Activated CD4-positive, alpha-beta T cell treated with anti-CD3 and anti-CD28 coated beads for 48 hours (primary cell): ENCODE measurements at regions not wholly inside any gene's neighbourhood (a gene's known extent, or its start where the extent isn't known, plus 50 kb on each side); places are given as distances from the start of the nearest gene placed in this dataset.
A peak's percentile ranks its signal among the peaks of the same experiment; 100 is the strongest.

Source experiments
- DNase-seq: peaks from one replicate; pipeline ENCODE4 v3.0.0-alpha.2; 2020

DNA sequence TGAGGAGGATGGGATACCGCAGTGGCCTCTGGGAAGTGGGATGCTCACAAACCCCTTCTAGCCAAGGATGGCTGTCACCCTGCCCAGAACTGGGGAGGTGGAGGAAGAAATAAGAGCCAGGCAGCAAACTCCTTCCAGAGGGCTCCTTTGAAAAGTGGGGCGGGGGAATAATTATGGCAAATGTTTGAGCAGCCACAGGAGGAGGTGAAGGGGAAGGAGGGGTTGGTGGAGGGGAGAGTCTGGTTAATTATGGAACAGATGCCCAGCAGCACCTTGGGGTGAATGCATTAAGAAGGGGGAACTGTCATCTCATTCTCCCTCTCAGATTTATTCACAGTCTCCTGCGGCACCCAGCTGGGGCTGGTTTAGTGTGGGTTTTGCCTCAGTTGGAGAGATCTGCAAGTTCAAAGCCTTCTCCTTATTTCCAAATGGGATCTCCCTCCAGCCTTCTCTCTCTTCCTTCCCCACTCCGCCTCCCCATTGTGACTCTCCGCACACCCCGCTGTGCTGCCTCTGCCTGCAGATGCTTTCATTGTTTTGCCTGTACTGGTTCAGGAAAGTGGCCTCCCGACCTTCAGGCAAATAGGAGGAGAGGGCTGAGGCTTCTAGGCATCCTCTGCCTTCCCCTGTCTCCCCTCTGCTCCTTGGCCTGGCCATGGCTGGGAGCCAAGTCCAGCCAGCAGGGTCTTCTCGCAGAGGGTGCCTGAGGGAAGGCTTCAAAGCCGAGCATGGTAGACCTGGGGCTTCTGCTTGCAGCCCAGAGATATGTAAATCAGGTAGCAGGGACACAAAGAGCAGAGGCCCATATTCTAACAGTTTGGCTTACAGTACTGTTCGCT, 457.2 kb upstream of the MEX3C start:
- no peak for DNase-seq

DNA sequence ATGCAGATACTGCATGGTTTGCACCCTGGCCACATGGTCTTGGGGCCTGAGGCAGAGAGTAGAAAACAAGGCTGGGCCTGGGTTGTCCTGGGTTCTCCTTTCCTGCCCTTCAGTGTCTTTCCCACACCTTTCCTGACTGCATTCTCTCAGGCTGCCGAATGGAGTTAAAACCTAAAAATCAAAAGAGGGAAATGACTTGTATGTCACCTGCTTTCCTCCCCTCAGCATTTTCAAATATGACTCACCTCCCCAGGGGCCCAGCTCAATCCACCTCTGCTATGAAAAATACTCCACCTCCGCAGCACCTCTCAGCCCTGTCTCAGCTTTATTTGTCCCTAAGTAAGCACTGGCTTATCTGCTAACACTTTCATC, 457.8 kb upstream of the MEX3C start:
- no peak for DNase-seq

DNA sequence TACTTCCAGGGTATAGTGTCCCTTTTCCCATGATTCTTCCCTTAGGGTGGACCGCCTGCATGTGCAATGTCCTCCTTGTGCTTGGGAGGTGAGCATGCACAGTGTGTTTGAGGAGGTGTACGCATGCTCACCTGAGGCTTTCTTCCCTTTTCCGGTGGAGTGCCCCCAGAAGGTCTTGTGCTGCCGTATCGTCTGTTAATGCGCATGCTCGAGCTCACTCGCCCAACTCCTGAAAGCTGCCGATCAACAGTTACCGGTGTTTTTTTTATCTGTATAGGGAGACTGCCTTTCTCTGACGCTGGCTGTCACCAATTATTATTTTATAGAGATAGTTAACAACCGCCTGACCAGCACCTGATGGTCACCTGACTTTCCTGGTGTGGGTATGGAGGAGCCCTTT, 458.8 kb upstream of the MEX3C start:
- DNase-seq, result no peak

DNA sequence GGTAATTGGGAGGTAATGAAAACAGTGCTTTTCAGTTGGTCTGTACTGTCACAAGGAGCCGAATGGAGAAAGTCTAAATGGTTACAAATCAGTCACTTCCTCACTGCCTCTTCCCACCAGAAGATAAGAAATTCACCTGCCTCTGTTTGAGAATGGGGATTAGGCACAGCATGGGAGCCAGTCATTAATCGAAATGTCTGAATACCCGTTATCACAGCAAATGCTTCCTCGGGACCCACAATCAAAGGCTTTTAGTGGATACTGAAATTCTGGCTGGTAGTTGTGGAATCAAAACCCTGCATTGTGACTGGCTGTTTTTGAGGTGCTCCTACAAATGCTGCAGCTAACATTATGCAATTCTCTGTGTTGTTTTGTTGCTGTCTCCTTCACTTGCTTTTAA, 461.0 kb upstream of the MEX3C start:
- DNase-seq, result no peak

DNA sequence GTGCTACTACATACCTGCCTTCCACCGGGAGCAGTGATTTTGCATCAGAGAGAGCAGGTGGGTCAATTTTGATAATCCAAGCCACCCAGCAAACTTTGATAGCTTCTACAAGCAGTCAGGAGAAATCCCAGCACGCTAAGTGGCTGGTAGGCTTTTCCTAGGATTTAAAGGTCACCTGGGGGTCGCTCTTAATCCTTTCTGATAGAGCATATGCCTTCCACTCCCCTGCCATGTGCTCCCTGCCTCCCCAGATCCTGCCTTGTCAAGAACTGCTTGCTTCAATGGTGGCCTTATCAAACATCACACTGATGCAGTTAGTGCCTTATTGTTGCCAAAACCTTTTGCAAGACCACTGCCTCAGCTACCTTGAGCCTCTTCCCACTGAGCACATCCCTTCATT, 462.3 kb upstream of the MEX3C start:
- DNase-seq, result no peak

DNA sequence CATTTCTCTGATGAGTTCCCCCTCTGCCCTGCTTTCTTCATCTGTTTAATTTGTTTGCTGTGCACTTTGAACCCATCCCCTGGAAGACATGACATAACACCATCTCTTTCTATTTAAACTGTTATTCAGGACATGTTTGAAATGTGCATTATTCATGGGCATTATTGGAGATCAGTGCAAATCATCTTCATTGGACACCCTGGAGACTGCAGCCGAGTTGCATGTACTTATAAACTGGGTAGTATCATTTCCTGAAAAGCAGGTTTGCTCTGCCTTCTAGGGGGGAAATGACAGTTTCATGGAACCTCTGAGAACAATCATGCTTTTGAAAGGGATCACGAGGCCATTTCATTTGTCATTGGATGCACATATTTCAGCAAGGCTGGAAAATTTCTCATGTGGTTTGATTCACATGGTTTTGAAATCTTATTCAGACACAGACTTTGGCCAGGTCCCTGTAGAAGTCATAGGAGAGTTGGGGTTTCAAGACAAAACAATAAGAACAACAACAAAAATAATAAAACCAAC, 462.8 kb upstream of the MEX3C start:
- DNase-seq, result no peak

DNA sequence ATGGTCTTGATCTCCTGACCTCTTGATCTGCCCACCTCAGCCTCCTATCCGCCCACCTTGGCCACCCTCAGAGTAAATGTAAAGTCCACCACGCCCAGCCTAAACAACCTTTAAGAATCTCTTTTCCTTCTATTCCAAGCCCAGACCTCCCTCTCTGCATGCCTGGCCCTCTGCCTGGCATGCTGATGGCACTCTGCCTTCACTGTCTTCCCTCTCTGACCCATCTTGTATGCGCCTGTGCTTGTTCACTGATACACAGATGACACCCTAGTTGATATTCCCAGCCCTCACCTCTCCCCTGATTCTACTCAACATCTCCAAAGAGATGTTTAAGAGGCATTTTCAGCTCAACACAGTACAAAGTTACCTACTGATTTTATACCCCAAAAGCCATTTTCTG, 466.8 kb upstream of the MEX3C start:
- DNase-seq, result no peak

DNA sequence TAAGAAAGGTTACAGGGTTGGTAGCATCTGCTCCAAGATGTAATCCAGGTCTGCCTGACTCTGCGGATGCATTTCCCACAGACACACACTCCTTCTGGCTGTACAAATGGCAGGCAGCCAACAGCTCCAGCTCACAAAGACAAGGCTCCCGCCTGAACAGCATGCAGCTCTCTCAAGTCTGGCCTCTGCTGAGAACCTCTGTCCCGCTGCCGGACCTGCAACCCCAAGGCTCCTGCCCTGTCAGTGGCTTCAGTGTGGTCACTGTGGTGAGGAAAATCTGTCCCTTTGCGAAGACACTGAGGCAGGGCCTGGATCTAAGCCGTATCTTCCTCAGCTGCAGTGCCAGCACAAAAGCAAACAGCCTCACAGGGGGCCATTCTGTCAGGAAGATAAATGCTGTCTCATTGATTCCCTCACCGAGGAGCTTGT, 469.3 kb upstream of the MEX3C start:
- no peak for DNase-seq

DNA sequence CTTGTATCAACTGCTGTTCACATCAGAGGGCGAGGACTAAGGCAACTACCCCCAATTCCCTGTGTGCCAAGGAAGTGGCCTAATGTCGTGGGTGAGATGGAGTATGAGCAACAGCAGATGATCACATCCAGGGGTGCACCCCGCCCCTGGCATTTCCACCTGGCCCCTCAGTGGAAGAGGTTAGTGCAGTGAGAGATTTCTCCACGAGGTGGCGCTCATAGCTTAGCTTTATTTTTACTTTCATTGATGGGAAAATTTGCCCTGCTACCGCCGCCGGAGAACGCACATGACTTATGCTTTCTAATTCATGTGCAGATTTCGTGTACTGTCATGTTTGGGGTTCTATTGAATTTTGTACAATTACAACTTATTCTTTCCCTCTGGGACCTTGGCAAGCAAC, 470.6 kb upstream of the MEX3C start:
- DNase-seq, result peak; percentile 73

DNA sequence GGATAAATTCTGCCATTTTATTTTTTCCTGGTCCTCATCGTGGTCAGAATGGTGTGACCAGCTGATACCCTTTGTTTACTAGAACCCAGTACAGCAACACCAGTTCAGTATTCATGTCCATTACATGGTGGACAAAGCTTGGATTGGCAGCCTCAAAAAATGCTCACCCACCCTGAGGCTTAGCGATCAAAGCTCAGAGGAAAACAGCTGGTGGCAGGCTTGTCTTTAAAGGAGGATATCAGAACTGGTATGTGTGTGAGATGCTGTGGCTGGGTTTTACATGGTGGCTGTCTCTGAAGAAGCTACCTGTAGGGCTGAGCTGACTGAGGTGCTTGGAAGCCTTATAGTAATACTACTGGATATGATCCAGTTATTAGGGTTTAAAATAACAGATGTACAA, 471.1 kb upstream of the MEX3C start:
- no peak for DNase-seq

DNA sequence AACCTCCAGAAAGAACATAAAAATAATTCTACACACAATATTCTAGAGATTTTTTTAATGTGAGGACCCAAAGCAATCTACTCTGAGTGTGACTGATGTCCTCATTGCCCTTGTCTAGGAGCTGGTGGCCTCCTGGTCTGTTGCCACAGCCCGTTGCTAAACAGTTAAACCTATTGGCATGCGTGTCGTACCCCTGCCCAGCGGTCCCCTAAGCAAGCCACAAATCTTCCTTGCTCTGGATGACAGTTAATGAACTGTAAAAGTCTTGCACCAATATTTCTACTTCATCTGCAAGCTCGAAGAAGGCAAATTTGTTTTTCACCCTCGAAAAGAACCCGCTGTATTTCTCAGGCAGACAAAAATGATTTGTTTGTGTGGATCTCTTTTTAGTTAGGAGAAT, 489.1 kb upstream of the MEX3C start:
- DNase-seq, result no peak

DNA sequence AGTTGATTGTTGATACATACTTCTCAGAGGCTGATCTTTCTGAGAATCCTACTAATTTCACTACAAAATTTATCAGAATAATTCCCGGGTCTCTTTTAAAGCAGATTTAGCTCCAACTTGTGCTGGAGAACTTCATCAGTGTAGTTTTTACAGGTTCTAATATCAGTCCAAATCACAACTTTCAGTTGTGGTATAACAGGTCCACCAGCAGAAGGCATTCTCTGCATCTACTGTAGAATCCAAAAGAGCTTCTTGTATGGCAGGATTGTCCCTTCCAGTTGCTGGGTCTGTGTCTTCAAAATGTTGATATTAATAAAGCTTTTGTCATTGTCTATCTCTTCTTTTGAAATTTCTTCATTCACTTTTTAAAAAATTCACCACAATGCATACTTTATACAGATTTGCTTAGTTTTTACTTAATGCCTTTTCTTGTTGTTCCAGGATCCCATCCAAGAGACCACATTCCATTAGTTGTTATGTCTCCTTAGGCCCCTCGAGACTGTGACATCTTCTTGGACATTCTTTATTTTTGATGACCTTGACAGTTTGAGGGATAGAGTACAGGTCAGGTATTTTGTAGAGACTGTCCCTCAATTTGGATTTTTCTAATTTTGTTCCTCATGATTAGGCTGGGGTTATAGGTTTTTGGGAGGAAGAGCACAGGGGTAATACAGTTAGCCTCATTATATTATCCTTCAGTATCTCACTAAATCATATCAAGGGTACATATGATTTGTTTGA, 490.5 kb upstream of the MEX3C start:
- DNase-seq, result no peak

DNA sequence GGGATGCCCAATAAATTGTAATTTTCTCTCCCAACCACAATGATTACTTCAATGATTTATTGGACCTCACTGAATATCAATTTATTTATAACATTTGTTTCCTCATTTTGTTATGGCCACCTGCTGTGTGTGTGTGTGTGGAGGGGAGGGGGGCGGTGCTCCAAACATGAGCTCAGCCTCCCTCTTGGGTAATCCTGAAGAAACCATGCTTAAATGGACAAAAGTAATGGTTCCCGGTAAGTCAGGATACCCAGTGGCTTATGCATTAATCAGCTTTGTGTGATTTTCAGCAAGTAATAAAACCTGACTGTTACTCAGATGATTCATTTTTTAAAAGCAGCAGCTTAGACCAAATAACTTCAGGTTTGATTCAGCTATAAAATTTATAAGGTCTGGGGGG, 495.1 kb upstream of the MEX3C start:
- DNase-seq, result no peak

DNA sequence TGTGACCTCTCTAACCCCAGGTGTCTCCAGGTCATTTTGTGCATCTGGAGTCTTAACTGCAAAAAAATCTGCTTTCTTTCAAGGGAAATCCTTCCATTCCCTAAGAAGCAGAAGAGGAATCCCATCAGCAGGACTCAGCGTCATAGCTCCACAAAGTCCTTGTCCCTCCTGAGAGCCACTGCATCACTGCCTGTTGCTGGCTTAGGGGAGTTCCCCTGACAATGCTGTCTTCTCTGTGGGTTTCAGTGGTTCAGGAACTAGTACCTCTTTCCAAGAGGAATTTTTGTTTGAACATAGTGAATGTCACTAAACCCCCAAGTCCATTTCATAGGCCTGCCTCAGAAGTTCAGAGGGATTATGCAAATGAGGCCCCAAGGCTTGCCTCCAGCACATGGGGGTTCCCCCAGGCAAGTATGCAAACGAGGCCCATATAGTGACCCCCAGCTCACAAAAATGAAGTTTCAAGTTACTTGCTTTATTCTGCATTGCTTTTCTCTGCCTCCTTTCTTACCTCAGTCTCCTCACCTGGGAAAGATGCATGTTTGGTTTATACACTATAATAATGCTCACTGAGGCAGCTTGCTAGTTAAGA, 513.9 kb upstream of the MEX3C start:
- DNase-seq, result no peak

DNA sequence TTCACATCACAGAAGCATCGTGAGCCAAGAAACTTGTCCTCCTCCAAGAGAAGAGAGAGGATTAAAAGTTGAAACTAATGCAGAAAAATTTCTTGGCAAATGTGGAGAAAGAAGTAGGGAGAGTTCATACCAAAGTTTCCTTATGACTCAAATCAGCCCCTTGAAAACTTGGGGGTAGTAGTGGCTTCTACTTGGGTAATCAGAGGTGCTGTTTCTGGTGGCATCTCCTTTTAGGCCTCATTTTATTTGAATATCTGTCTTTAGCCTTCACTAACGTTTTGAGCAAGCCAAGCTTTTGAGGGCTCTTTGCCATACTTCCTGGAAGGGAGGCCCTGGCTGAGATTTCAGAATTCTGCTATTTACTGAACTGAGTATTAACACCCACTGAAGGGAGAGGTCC, 515.3 kb upstream of the MEX3C start:
- no peak for DNase-seq

DNA sequence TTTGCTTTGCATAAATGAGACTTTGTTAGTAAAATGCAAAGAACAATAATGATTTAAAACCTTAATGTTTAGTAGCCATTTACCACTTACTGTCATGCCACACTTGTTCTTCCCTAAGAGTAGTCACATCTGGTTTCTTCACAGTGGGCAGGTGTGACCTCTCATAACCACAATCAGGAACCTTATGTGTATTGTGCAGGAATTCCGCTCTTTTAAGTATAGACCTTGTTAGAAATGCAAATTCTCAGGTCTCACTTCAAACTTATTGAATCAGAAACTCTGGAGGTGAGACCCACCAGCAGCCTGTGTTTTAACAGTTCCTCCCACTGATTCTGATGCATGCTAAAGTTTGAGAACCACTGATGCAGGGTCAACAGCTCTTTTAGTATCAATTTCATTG, 518.8 kb upstream of the MEX3C start:
- no peak for DNase-seq

DNA sequence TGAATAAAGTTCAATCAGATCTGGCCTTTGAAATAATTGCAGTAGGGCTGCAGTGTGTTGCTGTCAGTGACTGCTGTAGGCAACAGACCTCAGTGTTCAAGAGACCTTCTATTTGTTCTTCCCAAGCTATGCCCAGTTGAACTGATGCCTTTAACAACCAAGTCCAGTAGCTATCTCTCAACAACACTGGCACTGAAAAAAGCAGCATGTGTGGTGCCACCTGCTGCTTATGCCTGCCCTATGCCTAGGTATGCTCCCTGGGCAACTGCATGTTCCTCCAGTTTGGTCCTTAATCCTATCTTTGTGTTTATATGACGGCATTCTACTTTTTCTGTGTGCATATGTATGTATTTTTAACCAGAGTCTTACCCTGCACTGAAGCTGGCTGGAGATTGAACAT, 523.9 kb upstream of the MEX3C start:
- no peak for DNase-seq

DNA sequence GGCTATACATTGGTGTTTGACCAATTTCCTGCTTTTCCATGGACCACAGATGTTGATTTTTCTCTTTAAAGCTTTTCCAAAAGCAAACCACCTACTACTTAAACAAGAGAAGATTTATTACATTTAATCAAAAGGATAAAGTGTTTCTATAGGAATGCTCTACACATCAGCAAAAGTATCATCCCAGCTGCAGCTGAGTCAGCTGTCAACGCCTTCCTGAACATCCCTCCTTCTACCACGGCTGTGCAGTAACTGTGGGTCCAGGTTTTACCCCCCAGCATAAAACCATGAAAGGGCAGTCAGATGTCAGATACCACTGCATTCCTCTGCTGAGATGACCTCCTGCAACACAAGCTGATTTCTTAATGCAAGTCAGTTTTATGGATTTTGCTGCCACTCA, 524.5 kb upstream of the MEX3C start:
- DNase-seq, result no peak

DNA sequence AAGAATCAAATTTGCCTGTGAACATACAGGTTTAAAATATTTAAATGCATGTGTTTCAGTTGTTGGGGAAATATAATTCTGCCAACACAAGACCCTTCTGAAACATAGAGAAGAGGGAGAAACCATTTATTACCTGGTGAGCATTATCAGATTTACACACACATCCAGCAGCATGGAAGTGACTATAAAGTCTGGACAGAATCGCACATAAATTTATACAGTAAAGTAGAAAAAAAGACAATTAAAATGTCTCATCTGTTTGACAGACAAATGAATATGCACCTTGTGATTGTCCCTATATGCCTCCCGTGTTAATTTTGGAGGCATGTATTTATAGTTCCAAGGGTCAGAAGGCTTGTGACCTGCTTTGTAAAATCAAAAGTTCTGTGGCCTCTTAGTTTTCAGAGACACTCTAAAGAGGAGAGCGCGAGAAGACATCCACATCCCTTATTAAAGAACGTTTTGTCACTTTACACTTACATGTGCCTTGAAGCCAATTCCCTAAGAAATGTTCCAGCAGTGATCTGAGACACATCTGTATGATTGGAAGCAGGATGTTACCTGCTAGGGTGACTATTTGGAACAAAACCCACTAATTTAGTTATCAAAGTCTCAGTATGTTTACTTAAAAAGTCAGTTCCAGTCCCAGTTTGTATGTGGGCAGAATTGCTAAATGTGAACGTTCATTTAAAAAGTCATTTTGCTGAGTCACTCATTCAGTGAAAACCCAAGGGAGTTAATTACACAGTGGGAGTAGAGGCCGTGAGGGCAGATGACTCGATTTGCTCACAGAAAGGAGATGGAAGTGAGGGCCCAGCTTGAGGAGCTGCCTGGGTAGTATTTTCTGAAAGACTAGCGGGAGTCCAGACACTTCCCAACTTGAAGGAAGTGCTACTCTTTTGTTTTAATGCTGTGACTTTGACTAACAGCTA, 527.6 kb upstream of the MEX3C start:
- no peak for DNase-seq

DNA sequence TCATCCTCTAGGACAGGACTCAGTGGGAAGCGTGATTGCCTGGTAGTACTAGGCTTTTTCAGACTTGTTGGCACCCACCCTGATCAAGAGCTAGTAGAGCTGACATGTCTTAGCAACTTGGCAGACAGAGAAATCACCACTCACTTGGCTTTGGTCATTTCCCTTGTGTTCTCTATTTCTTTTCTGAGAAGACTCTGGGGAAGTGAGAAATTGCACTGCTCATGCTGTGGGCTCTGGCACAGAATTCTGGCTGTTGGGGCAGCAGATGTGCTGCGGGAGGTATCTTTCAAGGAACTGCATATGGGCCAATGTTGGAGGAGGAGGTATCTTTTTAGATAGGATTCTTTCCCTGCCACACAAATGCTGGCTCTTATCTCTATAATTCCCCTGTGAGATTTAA, 529.1 kb upstream of the MEX3C start:
- DNase-seq, result no peak

DNA sequence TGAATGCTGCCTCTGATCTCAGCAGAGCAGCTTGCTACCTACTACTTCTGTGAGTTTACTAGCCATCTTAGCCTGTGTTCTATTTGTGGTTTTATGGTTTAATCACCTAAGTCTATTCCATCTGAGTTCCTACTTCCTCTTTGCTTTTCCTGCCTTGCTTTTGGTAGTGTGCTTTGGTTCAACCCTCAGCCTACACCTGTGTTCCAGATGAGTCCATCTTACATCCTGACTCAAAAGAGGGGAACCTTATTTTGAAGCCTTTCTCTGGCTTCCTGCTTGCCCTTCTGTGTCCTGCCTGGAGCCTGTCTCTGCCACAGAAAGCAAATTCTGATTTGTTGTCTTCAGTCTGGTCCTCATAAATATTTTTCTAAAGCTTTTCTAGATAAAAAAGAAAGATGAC, 530.3 kb upstream of the MEX3C start:
- DNase-seq, result no peak

DNA sequence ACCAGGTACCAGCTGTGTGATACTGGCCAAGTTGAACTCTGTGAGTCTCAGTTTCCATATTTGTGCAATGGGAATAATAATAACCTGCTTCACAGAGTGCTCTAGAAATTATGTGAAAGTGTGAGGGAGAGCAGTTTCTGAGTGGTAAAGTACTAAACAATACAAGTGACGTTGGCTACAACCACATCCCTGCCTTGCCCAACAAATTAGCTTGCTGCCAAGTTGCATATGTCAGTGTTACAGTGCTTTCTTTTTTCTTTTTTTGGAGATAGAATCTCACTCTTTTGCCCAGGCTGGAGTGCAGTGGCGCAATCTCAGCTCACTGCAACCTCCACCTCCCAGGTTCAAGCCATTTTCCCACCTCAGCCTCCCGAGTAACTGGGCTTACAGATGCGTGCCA, 533.6 kb upstream of the MEX3C start:
- DNase-seq, result no peak

DNA sequence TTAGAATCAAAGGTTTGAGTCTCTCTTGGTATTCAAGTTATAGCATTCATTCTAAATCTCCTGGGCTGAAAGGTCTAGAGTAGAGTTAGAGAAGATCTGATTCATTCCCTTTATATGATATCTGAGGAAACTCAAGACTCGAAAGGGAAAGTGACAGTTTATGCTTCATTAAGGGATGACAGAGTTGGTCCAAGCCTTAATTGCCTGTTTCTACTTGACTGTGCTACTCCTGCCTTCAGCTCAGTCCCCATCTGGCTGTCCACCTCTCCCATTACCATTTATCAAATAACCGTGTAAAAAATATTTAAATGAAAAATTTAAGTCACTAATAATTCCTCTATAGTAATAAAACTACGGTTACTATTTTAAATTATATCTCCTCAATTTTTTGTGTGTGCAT, 537.1 kb upstream of the MEX3C start:
- DNase-seq, result no peak
